Cardiac fibroblast (primary cell): ENCODE measurements at regions not wholly inside any gene's neighbourhood (a gene's known extent, or its start where the extent isn't known, plus 50 kb on each side); places are given as distances from the start of the nearest gene placed in this dataset.

Experiments
- DNase-seq, 2 donors: peaks; one replicate each; pipeline versions ENCODE4 v3.0.0 to v3.0.0-alpha.2; 2010; ENCODE audit warnings: low read depth in 2 of 2
- H3K4me3 ChIP-seq, 2 donors: replicated peaks in 1 of 2; 1 replicate in 1 of 2; 2 replicates in 1 of 2; pipeline ENCODE4 v1.5.1; 2011; ENCODE audit warnings: low read depth in 2 of 2, low read length in 2 of 2, mild to moderate bottlenecking in 2 of 2, moderate library complexity in 1 of 2
- TF ChIP-seq, protein P1 (sequence below): IDR thresholded peaks from one replicate; pipeline ENCODE4 v1.5.1; 2011; ENCODE audit warnings: low read depth, mild to moderate bottlenecking, low read length, inconsistent platforms

DNA sequence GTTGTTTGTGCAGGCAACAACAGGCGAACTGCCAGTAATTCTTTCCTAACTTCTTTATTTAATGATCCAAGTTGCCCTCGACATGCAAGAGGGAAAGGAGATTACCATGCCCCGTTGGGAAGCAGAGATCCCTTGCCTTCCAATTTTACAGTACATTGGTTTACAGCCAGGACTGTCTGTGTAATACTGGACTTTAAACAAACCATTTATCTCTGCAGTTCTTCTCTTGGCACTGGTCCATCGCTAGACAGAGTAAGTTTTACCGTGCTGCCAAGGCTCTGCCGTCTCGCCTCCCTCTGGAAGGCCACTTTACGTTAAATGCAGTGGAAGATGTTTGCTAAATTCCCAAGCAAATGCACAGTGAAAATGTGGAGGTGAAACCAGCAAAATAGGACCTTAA lies 660.3 kb upstream of the PRKX start:
- no peak overlapping the region for H3K4me3 ChIP-seq
- TF ChIP-seq, protein P1, sequence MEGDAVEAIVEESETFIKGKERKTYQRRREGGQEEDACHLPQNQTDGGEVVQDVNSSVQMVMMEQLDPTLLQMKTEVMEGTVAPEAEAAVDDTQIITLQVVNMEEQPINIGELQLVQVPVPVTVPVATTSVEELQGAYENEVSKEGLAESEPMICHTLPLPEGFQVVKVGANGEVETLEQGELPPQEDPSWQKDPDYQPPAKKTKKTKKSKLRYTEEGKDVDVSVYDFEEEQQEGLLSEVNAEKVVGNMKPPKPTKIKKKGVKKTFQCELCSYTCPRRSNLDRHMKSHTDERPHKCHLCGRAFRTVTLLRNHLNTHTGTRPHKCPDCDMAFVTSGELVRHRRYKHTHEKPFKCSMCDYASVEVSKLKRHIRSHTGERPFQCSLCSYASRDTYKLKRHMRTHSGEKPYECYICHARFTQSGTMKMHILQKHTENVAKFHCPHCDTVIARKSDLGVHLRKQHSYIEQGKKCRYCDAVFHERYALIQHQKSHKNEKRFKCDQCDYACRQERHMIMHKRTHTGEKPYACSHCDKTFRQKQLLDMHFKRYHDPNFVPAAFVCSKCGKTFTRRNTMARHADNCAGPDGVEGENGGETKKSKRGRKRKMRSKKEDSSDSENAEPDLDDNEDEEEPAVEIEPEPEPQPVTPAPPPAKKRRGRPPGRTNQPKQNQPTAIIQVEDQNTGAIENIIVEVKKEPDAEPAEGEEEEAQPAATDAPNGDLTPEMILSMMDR, result no peak
- DNase-seq, result no peak

GRCh38 chrX:4358577-4358976 lies 645.1 kb upstream of the PRKX start:
- TF ChIP-seq, protein P1, result no peak
- no peak for DNase-seq
- H3K4me3 ChIP-seq, result no peak overlapping the region

DNA sequence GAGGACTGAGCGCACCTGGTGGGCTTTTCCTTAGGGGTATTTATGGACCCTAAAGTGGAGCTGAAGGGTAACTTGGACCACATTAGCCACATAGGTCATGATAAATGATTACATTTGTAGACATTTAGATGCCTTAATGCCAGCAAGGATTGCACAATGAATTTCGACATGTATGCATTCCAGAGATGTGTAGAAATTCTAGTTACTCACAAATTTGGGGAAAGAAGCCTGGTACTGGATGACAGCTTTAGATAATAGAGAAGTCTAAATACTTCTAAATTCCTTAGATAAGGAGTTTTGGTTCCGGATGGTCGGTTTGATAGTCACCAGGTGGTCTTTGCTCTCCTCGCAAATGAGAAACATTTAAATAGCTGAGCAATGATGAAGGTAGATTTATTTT lies 609.5 kb upstream of the PRKX start:
- no peak for DNase-seq
- H3K4me3 ChIP-seq, result no peak overlapping the region
- TF ChIP-seq, protein P1, result no peak

DNA sequence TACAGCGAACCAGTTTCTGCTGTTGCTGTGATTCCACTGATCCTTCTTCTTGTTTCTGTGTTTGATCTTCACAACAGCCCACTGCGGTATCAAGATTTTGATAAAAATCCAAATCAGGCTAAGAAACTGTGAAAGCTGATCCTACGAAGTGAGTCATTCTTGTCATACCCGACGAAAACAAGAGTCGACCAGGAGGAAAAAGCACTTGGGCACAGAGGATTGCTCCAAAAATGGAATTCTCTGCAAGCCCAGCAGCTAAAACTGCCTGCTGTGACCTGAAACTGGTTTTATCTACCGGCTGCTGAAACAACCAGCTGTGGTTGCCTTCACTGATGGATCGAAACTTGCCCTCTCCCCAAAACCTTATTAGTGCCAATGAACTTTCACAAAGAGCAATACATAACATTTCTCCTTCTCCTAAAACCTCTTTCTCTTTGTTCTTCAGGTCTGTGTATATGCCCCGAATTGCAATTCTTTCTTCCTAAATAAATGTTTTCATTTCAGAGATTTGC lies 607.0 kb upstream of the PRKX start:
- DNase-seq, result no peak
- TF ChIP-seq, protein P1, result no peak

DNA sequence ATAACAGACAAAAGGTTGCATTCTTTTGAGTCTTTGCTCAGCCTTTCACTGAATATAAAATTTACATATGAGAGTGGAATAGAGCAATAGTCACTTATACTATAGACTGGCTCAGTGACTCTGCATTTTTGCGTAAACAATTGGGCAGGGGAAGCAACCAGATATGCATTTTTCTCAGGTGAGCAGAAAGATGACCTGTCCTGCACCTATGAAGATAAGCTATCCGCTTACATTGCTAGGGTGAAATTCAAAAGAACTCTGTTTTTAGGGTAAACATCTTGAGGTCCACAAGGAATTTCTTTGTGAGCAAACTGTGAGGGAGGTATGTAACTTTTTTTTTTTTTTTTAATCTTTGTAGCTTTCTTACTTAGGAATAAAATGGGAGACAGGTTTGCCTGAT lies 602.4 kb upstream of the PRKX start:
- H3K4me3 ChIP-seq, result no peak overlapping the region
- no peak for DNase-seq
- TF ChIP-seq, protein P1, result no peak

More for the DNA sequence above, 607.0 kb upstream of the PRKX start:
- H3K4me3 ChIP-seq, result no peak overlapping the region

GRCh38 chrX:4314586-4314985 lies 601.1 kb upstream of the PRKX start:
- no peak overlapping the region for H3K4me3 ChIP-seq
- DNase-seq, result no peak
- TF ChIP-seq, protein P1, result no peak

GRCh38 chrX:4277122-4277521 lies 563.7 kb upstream of the PRKX start:
- TF ChIP-seq, protein P1, result no peak
- DNase-seq, result no peak
- no peak overlapping the region for H3K4me3 ChIP-seq
